HG02798 (cell line): ENCODE measurements at regions not wholly inside any gene's neighbourhood (a gene's known extent, or its start where the extent isn't known, plus 50 kb on each side); places are given as distances from the start of the nearest gene placed in this dataset.

ENCODE experiments used
- ATAC-seq: cut with Tn5 transposase; IDR thresholded peaks from one replicate; pipeline ENCODE4 v1.9.1; 2021; ENCODE audit warnings: mild to moderate bottlenecking; ENCODE audit not compliant: unreplicated experiment, poor library complexity

DNA sequence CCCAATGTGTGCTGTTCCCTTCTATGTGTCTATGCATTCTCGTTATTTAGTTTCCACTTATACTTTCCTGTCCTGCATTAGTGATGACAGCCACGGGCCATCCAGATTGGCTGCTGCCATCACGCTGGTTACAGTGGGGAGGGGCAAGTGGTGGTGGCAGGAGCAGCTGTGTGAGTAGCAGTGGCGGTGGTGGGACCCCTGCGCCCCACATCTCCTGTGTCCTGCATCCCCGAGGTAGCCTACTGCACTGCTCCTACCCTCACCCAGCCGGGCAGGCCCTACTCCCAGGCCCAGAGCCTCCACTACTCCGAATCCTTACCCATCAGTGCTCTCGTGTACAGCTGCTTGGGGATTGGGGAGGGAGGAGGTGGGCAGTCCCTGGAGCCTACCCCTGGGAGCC lies 798.7 kb upstream of the AGA start:
- no peak for ATAC-seq

DNA sequence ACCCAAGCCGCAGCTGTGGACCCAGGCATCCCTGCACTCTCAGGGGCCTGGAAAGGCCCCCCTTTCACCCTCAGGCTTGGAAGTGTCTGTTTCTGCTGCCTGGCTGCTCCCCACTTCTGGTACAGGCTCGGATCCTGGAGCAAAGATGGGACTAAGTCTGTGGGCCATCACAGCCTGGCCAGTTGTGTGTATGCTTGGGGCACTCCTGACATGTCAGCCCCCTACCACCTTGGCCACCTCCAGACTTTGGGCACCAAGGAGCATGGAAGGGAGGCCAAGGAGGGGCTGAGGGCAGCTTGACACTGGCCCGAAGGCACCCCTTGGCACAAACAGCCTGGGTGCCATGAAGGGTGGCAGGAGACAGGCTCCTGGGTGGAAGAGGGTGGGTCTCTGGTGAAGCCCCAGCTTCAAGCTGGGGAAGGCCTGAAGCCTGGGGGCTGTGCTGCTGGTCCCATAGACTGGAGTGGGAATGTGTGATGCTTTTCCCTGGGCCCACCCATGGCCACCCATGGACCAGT lies 799.4 kb upstream of the AGA start:
- no peak for ATAC-seq

DNA sequence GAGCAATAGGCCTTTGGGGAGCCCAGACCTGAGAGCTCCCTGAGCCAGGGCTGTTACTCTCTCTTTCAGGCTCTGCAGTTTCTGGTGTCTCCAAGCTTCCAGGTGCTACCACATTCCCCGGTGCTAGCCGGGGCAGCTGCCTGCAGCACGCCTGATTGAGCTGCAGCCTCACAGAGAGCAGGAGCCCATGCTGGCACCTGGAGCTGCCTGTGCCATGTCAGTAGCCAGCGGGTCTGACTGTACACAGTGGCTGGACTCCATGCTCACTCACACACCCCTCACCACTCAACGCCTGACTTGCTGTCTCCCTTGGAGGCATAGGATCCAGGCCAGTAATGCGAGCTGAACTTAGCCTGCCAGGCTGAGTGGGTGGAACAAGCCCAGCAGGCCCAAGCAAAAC lies 800.4 kb upstream of the AGA start:
- no peak for ATAC-seq

DNA sequence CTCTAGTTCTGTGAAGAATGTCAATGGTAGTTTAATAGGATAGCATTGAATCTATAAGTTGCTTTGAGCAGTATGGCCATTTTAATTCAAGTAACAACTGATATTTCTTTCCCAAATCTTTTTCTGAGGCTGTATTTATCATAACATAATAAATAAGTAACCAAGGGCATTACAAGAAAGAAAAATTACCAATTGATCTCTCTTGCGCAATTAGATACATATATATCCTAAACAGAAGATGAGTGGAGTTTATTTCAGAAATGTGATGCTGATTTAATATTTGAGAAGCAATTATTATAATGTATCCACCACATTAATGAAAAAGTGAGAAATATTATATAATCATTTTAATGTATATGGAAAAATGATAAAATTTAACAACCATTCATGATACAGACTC lies 802.5 kb upstream of the AGA start:
- ATAC-seq, result no peak

DNA sequence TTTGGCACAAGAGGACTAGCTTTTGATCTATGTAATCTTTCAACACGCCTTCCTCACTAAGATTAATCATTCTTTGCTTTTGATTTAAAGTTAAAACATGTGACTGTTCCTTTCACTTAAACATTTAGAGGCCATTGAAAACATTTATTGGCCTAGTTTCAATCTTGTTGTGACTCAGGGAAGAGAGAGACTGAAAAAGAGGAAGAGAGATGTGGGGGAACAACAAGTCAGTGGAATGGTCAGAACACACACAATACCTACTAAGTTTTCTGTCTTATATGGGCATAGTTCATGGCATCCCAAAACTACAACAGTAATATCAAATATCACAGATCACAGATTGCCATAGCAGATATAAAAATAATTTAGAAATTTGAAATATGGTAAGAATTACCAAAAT lies 812.9 kb upstream of the AGA start:
- no peak for ATAC-seq

DNA sequence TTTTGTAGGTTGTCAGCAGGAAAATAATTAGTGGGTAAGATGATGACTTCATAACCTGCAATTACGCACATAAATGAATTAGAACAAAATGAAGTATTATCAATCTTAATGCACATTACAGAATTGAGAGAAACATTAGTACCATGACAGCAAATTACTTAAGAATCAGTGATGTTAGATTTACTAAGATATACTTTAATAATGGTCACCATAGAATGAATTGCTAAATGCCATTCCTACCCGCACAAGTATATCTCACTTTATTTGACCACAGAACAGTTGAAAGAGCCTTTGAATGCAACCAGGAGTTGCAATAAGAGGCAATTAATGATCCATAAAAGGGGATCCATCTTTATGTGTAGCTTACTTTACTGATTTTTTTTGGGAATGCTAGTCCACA lies 816.4 kb upstream of the AGA start:
- no peak for ATAC-seq

DNA sequence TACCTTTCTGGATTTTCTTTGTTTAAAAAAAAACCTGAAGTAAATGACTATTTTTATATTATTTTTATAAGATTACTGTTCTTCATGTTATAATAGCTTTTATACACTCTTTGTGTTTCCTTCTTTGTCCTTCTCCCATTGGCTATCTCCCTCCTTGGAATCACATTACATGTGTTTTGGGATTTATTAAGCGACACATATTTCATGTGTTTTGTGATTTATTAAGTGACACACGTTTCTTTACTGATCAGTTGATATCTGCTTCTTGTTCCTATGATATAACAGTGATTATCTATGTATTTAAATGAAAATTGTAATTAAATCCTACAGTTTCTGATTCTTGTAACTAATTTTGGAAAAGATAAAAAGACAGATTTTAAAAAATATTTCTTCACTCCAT lies 817.3 kb upstream of the AGA start:
- no peak for ATAC-seq

DNA sequence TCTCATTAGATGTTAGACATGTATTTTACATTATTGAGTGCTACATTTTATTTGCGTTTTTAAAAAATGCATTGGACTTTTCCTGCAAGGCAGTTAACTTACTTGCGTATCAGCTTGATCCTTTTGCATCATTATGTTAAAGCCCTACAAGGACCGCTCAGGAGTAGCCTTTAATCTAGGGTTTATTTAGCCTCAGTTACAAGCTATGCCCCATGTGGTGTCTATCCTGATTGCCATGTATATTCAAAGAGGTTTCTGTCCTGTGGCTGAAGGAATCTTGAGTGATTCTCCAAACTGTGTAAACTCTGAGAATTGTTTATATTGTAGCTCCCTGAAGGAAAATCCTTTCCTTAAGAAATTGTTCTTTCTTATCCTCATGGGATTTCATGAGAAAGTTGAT lies 821.8 kb upstream of the AGA start:
- ATAC-seq, result no peak

DNA sequence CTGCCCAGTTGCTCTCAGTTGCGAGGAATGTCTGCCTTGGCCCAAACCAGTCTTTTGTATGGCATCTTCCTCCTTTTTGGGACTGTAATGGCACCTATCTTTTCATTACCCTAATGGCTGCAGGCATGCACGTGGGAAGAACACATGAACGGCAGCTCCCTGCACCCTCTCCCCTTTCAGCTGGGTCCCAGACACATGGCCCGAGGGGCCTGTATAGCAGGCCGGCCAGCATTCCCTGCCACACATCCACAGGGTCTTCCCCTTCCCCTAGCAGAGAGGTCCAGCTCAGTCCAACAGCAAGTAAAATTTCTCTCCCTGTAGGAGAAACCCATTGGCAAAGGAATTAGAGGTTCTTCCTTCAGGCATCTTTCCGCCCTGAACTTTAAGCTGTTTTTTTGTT lies 829.1 kb upstream of the AGA start:
- ATAC-seq, result no peak

DNA sequence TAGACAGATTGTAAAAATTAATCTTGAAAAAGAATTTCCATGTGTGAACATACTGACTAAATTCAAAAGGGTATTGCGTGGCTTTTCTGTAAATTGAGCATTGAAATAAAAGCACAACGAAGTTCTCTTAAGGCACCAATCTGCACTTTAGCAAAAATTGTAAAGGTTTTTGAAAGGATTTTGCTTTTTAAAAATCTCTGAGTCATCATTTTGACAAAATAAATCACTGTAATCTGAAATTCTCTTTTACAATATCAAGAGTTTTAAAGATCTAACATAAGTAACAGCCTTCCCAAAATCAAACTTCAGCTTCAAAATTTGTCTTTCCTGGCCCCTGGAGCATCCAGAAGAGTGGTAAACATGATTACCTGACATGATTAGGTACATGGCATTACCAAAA lies 830.9 kb upstream of the AGA start:
- no peak for ATAC-seq

DNA sequence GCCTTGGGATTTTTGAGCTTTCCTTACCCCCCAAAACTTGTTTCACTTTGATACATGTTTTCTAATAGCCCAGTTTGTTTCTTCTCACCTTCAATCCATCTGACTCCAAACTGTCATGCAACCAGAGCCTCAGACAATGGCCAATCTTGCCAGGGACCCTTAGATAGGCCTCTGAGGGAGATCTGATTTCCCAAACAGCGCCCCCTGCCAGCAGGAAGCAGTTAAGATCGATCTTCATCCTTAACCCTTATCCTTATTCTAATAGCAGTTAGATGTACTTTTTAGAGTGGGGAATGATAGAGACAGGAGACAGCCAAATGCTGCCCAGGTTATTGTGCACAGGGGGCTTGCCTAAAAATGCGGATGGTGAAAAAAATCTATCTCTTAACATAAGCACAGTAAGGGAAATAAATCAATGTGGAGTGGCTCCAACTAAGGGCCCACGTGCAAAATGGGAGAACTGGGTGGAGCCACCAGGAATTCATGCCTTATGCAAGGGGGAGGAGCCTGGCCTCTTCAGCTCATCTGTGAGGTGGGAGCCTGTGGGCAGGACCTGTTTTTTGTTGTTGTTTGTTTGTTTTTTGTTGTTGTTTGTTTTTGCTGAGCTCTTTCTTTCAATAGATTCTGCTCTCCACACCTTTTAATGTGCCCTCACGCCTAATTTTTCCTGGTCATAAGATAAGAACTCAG lies 833.6 kb upstream of the AGA start:
- ATAC-seq, result no peak

DNA sequence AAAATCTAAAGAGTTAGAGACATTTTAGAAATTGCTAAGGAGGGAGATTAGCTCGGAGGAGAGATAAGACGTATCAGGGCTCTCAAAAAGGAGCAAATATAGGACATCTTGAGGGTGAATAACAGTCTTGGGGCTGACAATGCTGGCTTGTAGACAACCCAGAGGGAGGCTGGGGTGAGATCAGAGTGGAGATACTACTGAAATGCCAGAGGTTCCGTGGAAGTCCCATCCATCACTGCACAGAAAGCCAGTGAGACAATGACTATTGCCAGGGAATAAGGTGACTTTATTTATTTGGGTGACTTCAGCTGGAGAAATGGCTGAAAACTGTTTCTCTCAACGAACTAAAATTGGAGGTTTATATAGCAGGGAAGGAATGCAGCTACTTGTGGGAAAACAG lies 838.1 kb upstream of the AGA start:
- no peak for ATAC-seq

DNA sequence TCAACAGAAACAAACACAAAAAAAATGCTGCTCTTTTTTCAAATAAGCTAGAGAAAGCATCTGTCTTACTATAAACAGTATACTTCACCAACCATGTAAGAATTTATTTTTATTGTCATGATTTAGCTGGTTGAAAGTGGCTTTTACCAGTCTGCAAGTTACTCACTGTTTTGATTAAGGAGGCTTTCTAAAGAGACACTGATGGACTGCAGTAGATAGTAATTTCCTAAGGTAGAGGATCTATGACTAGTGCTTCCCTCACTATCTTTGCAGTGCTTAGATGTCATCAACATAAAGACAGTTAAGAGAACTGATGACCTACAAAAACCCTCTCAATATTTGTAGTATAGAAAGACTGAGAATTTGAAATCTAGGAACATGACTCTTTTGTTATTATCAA lies 846.2 kb upstream of the AGA start:
- no peak for ATAC-seq

DNA sequence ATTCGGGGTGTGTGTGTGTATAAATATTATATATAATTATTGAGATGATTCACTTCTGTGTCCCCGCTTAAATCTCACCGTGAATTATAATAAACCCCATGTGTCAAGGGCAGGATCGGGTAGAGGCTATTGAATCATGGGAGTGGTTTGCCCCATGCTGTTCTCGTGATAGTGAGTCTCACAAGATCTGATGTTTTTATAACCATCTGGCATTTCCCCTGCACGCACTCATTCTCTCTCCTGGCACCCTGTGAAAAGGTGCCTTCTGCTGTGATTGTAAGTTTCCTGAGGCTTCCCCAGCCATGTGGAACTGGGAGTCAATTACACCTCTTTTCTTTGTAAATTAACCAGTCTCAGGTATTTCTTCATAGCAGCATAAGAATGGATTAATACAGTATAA lies 851.4 kb upstream of the AGA start:
- no peak for ATAC-seq

DNA sequence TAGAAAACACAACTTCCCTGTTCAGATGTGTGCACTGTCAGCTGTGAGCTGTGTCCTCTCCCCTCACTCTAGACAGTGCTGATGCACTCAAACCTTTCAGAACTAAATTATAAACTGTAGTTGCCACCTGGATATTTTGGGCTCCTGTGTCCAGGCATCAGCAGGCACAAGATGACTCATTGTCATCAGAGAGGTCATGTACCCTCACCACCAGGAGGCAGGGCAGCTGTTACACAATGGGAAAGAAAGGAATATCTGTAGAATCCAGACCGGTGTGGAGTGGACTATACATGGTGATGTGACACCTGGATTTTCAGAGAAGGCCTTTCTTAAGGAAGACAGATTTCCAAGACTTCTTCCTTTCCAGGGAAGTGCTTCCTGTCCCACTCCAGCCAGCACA lies 854.4 kb upstream of the AGA start:
- ATAC-seq, result no peak

DNA sequence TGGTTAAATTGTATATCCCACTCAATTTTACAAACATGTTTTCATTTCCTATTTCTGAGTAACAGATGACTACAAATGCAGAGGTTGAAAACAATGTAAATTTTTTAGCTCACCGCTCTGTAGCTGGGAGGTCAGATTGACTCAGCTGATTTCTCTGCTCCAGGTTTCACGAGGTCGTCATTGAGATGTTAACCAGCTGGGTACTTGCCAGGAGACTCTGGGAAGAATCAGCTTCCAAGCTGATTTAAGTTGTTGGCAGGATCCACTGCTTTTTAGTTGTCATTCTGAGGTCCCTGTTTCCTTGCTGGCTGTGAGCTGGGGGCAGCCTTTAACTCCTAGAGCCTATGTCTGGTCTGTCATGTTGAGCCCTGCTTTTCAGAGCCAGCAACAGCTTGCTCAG lies 864.3 kb upstream of the AGA start:
- ATAC-seq, result no peak

DNA sequence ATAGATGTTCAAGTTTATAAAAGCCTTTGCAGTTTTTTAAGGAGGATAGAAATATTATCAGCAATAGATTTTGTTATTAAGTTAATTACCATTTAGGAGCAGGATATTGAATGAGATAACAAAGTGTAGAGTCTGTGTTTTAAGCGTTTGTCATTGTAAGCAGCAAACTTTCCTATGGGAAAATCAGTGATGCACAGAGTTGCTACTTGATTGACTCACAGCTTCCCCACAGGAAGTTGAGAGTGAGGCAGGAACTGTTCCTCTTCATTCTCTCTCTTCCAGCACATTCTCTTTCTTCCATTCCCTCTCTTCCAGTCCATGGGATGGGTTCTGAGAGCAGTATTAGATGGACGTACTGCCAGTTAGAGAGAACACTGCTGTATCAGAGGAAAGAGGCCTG lies 867.7 kb upstream of the AGA start:
- no peak for ATAC-seq

DNA sequence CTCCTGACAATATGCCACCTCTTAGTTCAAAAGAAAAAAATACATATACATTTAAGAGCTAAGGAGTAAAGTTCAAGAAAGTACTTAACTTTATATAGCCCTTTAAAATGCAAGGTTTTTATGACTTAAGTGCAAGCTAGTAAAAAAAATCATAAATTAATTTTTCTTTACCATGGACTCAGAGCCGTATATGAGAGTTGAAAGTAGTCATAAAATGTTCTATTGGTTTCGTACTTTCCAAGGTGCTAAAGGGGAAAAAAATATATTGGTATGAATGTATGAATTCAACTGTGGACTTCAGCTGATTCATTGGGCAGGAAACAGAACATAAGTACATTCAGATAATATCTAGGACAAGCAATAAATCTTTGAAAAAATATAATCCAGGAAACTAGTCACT lies 869.8 kb upstream of the AGA start:
- no peak for ATAC-seq

DNA sequence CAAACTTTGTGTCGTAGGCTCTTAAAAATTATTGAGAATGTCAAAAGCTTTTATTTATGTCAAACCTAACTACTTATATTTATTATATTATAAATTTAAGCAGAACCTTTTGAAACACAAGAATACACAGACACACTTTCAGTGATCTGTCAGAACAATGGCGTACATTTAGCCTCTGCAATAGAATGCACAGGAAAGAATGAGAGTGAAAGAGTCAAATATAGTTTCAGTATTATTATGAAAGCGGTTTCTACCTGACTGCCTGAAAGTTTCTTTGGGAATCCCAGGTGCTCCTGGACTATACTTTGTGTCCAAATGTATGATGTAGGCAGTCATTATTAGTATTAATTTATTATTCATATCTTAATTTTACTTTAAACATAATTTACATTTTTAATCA lies 872.0 kb upstream of the AGA start:
- no peak for ATAC-seq

DNA sequence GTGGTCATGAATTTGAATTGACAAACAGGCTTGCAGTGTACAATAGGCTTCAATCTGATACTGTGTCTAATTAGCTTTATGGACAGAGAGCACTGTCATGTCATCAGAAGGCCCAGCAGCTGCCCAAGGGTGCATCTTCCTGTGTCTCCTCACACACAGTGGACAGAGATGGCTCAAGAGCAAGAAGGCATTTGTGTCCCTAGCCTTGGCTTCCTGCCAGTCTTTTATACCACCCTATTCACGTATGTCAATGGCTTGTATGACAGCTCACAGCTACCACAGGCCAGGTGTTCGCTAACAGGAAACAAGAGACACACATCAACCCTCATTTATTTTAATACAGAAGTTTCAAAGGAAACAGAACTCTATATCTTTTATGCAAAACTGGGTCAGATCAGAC lies 874.0 kb upstream of the AGA start:
- no peak for ATAC-seq

DNA sequence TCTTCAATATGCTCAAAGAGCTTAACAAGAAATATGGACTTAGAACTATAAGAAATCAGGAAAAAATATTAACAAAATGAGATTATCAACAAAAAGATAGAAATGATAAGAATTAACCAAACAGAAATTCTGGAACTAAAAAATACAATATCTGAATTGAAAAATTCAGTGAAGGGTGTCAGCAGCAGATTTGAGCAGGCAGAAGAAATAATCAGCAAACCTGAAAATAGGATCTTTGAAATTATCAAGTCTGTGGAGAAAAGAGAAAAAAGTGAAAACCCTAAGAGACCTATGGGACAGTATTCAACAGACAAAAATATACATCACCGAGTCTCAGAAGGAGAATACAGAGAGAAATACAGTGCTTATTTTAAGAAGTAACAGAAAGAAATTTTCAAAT lies 877.8 kb upstream of the AGA start:
- no peak for ATAC-seq

DNA sequence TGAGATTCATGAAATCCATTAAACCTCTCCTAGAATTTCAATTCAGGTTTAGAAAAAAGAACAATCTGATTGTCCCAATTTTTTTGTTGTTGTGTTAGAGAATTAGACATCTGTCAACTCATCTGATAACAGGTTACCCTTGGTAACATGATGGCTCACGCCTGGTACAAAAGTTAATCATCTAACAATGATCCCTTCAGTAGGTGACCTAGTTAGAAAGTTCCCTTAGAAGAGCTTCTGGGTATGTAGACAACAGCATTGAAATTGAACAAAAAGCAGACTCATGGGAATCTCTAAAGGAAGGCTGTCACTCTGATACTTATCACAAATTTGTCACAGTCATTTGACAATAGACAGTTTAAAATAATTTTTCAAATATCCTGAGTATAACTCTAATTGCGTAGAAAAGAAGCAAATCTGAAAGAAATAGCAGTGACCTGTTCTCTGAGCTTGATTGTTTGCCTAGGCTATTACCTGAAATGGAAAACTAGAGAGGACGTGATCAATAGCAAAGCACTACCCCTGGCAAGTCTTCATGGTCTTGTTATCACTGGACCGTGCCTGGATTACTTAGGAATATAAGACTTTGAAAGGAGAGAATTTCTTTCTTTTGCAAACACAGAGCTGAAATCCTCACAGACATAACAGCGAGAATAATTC lies 880.4 kb upstream of the AGA start:
- no peak for ATAC-seq
